ENCODE measurements at regions not wholly inside any gene's neighbourhood (a gene's known extent, or its start where the extent isn't known, plus 50 kb on each side); places are given as distances from the start of the nearest gene placed in this dataset.

- TF ChIP-seq CHD4 (IDR thresholded peaks at IDR 0.05; ENCODE audit: borderline replicate concordance, low read length) = no peak
- no peak for TF ChIP-seq PATZ1 (CRISPR knock-in tag; IDR thresholded peaks at IDR 0.05)
- TF ChIP-seq ZBTB37 (CRISPR knock-in tag; IDR thresholded peaks at IDR 0.05) = no peak
- TF ChIP-seq EP300 (IDR thresholded peaks at IDR 0.05; ENCODE audit: low read depth in 2 of 2, low read length in 2 of 2) = no peak
- no peak for TF ChIP-seq EP300 (CRISPR knock-in tag; IDR thresholded peaks at IDR 0.05; ENCODE audit: borderline replicate concordance)
- no peak for TF ChIP-seq RNF2 (conservative IDR thresholded peaks at IDR 0.05; ENCODE audit: low read depth)
- no peak for TF ChIP-seq MED1 (CRISPR knock-in tag; IDR thresholded peaks at IDR 0.05)
- TF ChIP-seq ZBTB33 (CRISPR knock-in tag; IDR thresholded peaks at IDR 0.05) = no peak
- TF ChIP-seq SKIL (CRISPR knock-in tag; IDR thresholded peaks at IDR 0.05; ENCODE audit: borderline replicate concordance) = no peak
These were observed 77.1 kb upstream of the MAN1A1 start for GRCh38 chr6:119426619-119427018.
